ENCODE measurements at regions not wholly inside any gene's neighbourhood (a gene's known extent, or its start where the extent isn't known, plus 50 kb on each side); places are given as distances from the start of the nearest gene placed in this dataset.

DNA sequence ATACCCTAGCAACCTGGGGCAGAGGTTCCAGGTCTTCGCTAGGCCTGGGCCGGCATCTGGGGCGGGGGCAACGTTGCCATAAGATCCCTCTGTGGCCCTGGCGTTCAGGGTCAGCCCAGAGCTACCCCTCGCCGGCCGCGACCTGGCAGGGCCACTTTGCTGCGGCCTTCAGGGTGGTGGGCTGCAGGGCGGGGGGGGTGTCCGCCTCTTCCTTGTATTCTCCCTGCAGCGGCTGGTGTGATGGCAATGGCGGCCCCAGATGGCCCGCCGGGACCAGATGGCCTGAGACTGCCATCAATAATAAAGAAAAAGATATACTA lies 539.2 kb upstream of the POT1 start:
- TF ChIP-seq, protein P1, sequence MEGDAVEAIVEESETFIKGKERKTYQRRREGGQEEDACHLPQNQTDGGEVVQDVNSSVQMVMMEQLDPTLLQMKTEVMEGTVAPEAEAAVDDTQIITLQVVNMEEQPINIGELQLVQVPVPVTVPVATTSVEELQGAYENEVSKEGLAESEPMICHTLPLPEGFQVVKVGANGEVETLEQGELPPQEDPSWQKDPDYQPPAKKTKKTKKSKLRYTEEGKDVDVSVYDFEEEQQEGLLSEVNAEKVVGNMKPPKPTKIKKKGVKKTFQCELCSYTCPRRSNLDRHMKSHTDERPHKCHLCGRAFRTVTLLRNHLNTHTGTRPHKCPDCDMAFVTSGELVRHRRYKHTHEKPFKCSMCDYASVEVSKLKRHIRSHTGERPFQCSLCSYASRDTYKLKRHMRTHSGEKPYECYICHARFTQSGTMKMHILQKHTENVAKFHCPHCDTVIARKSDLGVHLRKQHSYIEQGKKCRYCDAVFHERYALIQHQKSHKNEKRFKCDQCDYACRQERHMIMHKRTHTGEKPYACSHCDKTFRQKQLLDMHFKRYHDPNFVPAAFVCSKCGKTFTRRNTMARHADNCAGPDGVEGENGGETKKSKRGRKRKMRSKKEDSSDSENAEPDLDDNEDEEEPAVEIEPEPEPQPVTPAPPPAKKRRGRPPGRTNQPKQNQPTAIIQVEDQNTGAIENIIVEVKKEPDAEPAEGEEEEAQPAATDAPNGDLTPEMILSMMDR (conservative IDR thresholded peaks at IDR 0.05), result no peak
- H3K36me3 Mint-ChIP-seq, result no peaks in the 10 kb centered on the region

DNA sequence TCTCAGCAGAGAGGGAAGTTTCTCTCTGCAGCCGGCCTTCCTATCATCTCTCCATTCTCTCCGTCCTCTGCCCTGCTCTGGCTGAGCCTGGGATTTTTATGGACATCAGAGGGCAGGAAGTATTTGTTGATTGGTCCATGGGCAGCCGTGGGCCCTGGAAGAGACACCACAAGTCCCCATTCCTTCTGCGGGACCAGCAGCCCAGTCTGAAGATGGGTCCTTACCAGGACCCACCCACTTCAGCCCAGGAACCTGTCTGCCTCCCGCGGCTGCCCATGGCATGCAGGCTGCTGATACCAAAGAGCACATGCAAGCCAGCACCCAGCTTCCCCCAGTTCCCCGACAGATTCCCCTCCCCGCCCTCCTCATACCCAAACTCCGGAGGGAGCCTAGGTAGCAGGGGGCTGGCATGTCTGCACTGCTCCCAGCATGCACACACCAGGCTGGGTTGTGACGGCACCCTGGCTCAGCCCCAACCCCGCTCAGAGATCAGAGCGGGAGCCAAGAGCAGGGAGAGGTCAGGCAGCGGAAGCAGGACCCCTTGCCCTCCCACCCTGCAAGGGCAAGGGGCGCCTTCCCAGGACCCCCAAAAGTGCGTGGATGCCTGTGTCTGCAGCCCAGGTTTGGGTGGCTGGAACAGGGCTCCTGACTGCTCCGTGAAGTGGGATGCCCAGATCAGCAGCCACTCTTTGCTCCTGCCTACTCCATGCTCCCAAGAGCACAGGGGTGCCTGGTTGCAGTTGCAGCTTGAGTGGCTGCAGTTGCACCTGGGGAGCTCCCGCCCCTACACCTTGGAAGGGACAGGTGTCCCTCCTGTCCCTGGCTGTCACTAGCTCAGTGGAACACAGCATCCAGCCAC lies 538.6 kb upstream of the POT1 start:
- Mint-ChIP-seq H3K4me3 (no peak overlapping the region), H3K27me3 (peaks cover 3% of the 10 kb centered on the region), H3K4me1 (ENCODE audit: unreplicated experiment) (no peaks in the 10 kb centered on the region), H3K9me3 (no peaks in the 10 kb centered on the region), H3K36me3 (no peaks in the 10 kb centered on the region), H3K27ac (no peak overlapping the region)
- DNase-seq (ENCODE audit: extremely low spot score, unreplicated experiment), result no peak
- TF ChIP-seq, protein P1 (conservative IDR thresholded peaks at IDR 0.05), result no peak

More for the DNA sequence above, 539.2 kb upstream of the POT1 start:
- no peaks in the 10 kb centered on the region for H3K9me3 Mint-ChIP-seq
- H3K4me3 Mint-ChIP-seq, result no peak overlapping the region
- no peaks in the 10 kb centered on the region for H3K4me1 Mint-ChIP-seq (ENCODE audit: unreplicated experiment)
- no peak for DNase-seq (ENCODE audit: extremely low spot score, unreplicated experiment)
- H3K27ac Mint-ChIP-seq, result no peak overlapping the region
- peaks cover 3% of the 10 kb centered on the region for H3K27me3 Mint-ChIP-seq

GRCh38 chr7:125465527-125465926 lies 535.9 kb upstream of the POT1 start:
- TF ChIP-seq, protein P1 (conservative IDR thresholded peaks at IDR 0.05), result no peak
- Mint-ChIP-seq H3K36me3 (no peaks in the 10 kb centered on the region), H3K4me3 (no peak overlapping the region), H3K9me3 (no peaks in the 10 kb centered on the region), H3K4me1 (ENCODE audit: unreplicated experiment) (no peaks in the 10 kb centered on the region), H3K27ac (no peak overlapping the region), H3K27me3 (no peaks in the 10 kb centered on the region)
- no peak for DNase-seq (ENCODE audit: extremely low spot score, unreplicated experiment)

DNA sequence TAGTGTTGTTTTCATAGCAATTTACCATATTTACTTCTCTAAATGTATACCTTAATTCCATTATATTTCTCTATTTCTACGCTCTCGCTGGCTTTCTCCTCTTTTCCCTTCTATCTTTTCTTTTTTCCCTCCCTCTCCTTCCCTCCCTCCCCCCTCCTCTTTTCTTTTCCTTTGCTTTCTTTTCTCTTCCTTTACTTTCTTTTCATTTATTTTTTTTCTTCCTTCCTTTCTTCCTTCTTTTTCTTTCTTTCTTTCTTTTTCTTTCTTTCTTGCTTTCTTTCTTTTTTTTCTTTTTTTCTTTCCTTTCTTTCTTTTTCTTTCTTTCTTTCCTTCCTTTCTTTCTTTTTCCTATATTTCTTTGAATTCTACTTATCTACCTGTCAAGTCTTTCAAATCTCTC lies 533.0 kb upstream of the POT1 start:
- Mint-ChIP-seq H3K9me3 (no peaks in the 10 kb centered on the region), H3K27ac (no peak overlapping the region), H3K4me1 (ENCODE audit: unreplicated experiment) (no peaks in the 10 kb centered on the region), H3K27me3 (no peaks in the 10 kb centered on the region), H3K4me3 (no peak overlapping the region), H3K36me3 (no peaks in the 10 kb centered on the region)
- no peak for DNase-seq (ENCODE audit: extremely low spot score, unreplicated experiment)
- TF ChIP-seq, protein P1 (conservative IDR thresholded peaks at IDR 0.05), result no peak

DNA sequence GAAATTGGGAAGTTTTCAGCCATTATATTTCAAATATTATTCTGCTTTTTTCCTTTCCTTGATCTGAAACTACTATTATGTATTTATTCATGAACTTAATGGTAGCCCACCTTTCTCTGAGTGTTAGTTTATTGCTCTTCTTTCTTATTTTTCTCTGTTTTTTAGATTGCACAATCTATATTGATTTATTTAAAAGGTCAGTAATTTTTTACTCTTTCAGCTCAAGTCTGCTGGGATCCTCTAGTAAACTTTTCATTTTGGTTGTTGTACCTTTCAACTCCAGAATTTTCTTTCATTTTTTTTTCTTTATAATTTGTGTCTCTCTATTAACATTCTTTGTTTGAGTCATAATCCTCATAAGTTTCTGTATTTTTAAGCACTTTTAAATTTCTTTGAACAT lies 529.4 kb upstream of the POT1 start:
- H3K27me3 Mint-ChIP-seq, result no peaks in the 10 kb centered on the region
- H3K36me3 Mint-ChIP-seq, result no peaks in the 10 kb centered on the region
- no peak overlapping the region for H3K27ac Mint-ChIP-seq
- no peak overlapping the region for H3K4me3 Mint-ChIP-seq
- DNase-seq (ENCODE audit: extremely low spot score, unreplicated experiment), result no peak
- no peaks in the 10 kb centered on the region for H3K4me1 Mint-ChIP-seq (ENCODE audit: unreplicated experiment)
- TF ChIP-seq, protein P1 (conservative IDR thresholded peaks at IDR 0.05), result no peak
- peaks cover 7% of the 10 kb centered on the region for H3K9me3 Mint-ChIP-seq

All from type B pancreatic cell (in vitro differentiated cells).